ENCODE measurements at regions not wholly inside any gene's neighbourhood (a gene's known extent, or its start where the extent isn't known, plus 50 kb on each side); places are given as distances from the start of the nearest gene placed in this dataset.

DNA sequence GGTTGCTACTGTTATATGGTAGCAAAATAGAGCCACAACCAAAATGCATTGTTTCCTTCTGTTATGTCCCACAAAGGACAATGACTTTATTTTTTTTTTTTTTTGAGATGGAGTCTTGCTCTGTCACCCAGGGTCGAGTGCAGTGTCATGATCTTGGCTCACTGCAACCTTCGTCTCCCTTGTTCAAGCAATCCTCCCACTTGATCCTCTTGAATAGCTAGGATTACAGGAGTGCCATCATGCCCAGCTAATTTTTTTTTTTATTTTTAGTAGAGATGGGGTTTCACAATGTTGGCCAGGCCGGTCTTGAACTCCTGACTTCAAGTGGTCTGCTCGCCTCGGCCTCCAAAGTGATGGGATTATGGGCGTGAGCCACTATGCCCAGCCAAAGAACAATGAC, 527.7 kb upstream of the SGCD start:
- no peak overlapping the region for H3K27ac ChIP-seq (ENCODE audit: low read depth, low read length)
- H3K4me2 ChIP-seq (ENCODE audit: low read length) = no peak overlapping the region
- no peaks in the 10 kb centered on the region for H4K20me1 ChIP-seq (ENCODE audit: insufficient read depth, low read length)
- Mint-ChIP-seq H3K36me3 (ENCODE audit: low read depth, unreplicated experiment) (no peaks in the 10 kb centered on the region), H3K27me3 (ENCODE audit: low read depth, unreplicated experiment) (no peaks in the 10 kb centered on the region), H3K4me1 (ENCODE audit: low read depth, unreplicated experiment) (no peaks in the 10 kb centered on the region), H3K27ac (ENCODE audit: unreplicated experiment) (no peak overlapping the region), H3K9me3 (ENCODE audit: unreplicated experiment) (peaks cover 9% of the 10 kb centered on the region), H3K4me3 (ENCODE audit: unreplicated experiment) (no peak overlapping the region)
- no peak overlapping the region for H3K9ac ChIP-seq (ENCODE audit: low read length)
- no peaks in the 10 kb centered on the region for H3K79me2 ChIP-seq (ENCODE audit: insufficient read depth, low read length)
- no peaks in the 10 kb centered on the region for H3K4me1 ChIP-seq (ENCODE audit: insufficient read depth, low read length)
- H3K4me3 ChIP-seq (ENCODE audit: insufficient read depth, low read depth, low read length) = no peak overlapping the region
- no peaks in the 10 kb centered on the region for H3K27me3 ChIP-seq (ENCODE audit: insufficient read depth, low read length)
- DNase-seq (ENCODE audit: low read depth) (no peak), FAIRE-seq (no peak)
- no peaks in the 10 kb centered on the region for H3K36me3 ChIP-seq (ENCODE audit: insufficient read depth, low read length)
- H3K9me3 ChIP-seq (ENCODE audit: insufficient read depth, low read depth, low read length) = peaks cover 2% of the 10 kb centered on the region
- no peak overlapping the region for H2AFZ ChIP-seq (ENCODE audit: low read depth, low read length)
- no peak for TF ChIP-seq EZH2 (IDR thresholded peaks at IDR 0.05; ENCODE audit: insufficient read depth, low read length)
- TF ChIP-seq, protein P1, sequence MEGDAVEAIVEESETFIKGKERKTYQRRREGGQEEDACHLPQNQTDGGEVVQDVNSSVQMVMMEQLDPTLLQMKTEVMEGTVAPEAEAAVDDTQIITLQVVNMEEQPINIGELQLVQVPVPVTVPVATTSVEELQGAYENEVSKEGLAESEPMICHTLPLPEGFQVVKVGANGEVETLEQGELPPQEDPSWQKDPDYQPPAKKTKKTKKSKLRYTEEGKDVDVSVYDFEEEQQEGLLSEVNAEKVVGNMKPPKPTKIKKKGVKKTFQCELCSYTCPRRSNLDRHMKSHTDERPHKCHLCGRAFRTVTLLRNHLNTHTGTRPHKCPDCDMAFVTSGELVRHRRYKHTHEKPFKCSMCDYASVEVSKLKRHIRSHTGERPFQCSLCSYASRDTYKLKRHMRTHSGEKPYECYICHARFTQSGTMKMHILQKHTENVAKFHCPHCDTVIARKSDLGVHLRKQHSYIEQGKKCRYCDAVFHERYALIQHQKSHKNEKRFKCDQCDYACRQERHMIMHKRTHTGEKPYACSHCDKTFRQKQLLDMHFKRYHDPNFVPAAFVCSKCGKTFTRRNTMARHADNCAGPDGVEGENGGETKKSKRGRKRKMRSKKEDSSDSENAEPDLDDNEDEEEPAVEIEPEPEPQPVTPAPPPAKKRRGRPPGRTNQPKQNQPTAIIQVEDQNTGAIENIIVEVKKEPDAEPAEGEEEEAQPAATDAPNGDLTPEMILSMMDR (IDR thresholded peaks at IDR 0.05; ENCODE audit: insufficient read depth, low read depth, low read length) = no peak

DNA sequence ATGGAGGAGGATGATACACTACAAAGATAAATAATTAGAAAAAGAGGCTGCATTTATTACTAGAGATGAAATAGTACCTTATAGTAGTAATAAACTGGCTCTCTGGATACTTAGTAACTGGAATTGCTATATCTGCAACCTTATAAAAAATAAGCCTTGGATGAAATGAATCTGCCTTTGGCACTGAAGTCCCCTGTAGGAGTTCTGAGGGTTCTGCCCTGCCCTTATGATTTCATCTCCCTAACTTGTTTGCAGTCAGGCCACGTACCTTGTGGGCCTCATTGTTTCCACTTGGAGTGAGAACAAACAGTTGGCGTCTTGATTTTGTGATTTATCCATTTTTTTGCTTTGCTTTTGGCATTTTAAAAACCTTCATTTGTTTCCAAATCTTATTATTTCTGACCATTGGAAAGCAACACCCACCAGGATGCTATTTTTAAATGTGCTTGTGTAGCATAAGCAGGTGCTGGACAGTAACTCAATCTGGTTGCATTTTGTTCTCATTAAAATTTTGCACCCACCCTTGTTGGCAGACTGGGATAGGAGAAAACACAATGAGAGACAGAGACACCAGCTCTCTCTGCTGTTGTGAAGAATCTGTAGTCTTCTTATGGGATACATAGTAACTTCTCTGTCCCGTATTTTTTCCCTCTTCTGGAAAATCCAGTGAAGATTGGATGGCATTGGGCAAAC, 518.9 kb upstream of the SGCD start:
- TF ChIP-seq, protein P1 (IDR thresholded peaks at IDR 0.05; ENCODE audit: insufficient read depth, low read depth, low read length) = no peak
- no peak for TF ChIP-seq EZH2 (IDR thresholded peaks at IDR 0.05; ENCODE audit: insufficient read depth, low read length)
- H3K27ac ChIP-seq (ENCODE audit: low read depth, low read length) = no peak overlapping the region
- H3K9me3 Mint-ChIP-seq (ENCODE audit: unreplicated experiment) = peaks cover 5% of the 10 kb centered on the region
- no peaks in the 10 kb centered on the region for H4K20me1 ChIP-seq (ENCODE audit: insufficient read depth, low read length)
- H3K27me3 ChIP-seq (ENCODE audit: insufficient read depth, low read length) = no peaks in the 10 kb centered on the region
- H3K27me3 Mint-ChIP-seq (ENCODE audit: low read depth, unreplicated experiment) = peaks cover 1% of the 10 kb centered on the region
- H3K79me2 ChIP-seq (ENCODE audit: insufficient read depth, low read length) = no peaks in the 10 kb centered on the region
- H3K27ac Mint-ChIP-seq (ENCODE audit: unreplicated experiment) = no peak overlapping the region
- no peak overlapping the region for H2AFZ ChIP-seq (ENCODE audit: low read depth, low read length)
- no peak overlapping the region for H3K9ac ChIP-seq (ENCODE audit: low read length)
- no peak overlapping the region for H3K4me3 ChIP-seq (ENCODE audit: insufficient read depth, low read depth, low read length)
- no peak overlapping the region for H3K4me3 Mint-ChIP-seq (ENCODE audit: unreplicated experiment)
- DNase-seq (ENCODE audit: low read depth) = no peak
- no peak for FAIRE-seq
- no peaks in the 10 kb centered on the region for H3K36me3 Mint-ChIP-seq (ENCODE audit: low read depth, unreplicated experiment)
- no peaks in the 10 kb centered on the region for H3K4me1 Mint-ChIP-seq (ENCODE audit: low read depth, unreplicated experiment)
- no peaks in the 10 kb centered on the region for H3K36me3 ChIP-seq (ENCODE audit: insufficient read depth, low read length)
- H3K9me3 ChIP-seq (ENCODE audit: insufficient read depth, low read depth, low read length) = no peaks in the 10 kb centered on the region
- H3K4me1 ChIP-seq (ENCODE audit: insufficient read depth, low read length) = no peaks in the 10 kb centered on the region
- no peak overlapping the region for H3K4me2 ChIP-seq (ENCODE audit: low read length)

DNA sequence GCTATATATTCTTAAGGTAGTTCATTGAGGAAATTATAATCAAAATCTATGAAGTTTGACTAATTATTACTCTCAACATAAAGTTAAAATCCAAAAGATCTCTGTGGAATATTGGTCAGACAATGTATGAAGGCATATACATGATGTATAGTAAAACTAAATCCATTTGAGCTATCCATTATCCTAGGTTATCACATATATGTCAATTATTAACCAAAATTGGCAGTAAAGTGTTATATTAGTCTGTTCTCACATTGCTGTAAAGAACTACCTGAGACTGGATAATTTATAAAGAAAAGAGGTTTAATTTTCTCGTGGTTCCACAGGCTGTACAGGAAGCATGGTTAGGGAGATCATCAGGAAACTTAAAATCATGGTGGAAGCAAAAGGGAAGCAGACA, 511.7 kb upstream of the SGCD start:
- Mint-ChIP-seq H3K27ac (ENCODE audit: unreplicated experiment) (no peak overlapping the region), H3K4me1 (ENCODE audit: low read depth, unreplicated experiment) (no peaks in the 10 kb centered on the region)

More for the DNA sequence above, 511.7 kb upstream of the SGCD start:
- Histone ChIP-seq H3K4me3 (ENCODE audit: insufficient read depth, low read depth, low read length) (no peak overlapping the region), H3K27ac (ENCODE audit: low read depth, low read length) (no peak overlapping the region), H3K27me3 (ENCODE audit: insufficient read depth, low read length) (no peaks in the 10 kb centered on the region), H4K20me1 (ENCODE audit: insufficient read depth, low read length) (no peaks in the 10 kb centered on the region), H3K79me2 (ENCODE audit: insufficient read depth, low read length) (no peaks in the 10 kb centered on the region), H3K36me3 (ENCODE audit: insufficient read depth, low read length) (no peaks in the 10 kb centered on the region), H3K9ac (ENCODE audit: low read length) (no peak overlapping the region), H3K9me3 (ENCODE audit: insufficient read depth, low read depth, low read length) (no peaks in the 10 kb centered on the region), H3K4me2 (ENCODE audit: low read length) (no peak overlapping the region), H3K4me1 (ENCODE audit: insufficient read depth, low read length) (no peaks in the 10 kb centered on the region), H2AFZ (ENCODE audit: low read depth, low read length) (no peak overlapping the region)
- peaks cover 2% of the 10 kb centered on the region for H3K27me3 Mint-ChIP-seq (ENCODE audit: low read depth, unreplicated experiment)
- TF ChIP-seq, protein P1 (IDR thresholded peaks at IDR 0.05; ENCODE audit: insufficient read depth, low read depth, low read length) = no peak
- no peak for TF ChIP-seq EZH2 (IDR thresholded peaks at IDR 0.05; ENCODE audit: insufficient read depth, low read length)
- FAIRE-seq (no peak), DNase-seq (ENCODE audit: low read depth) (no peak)
- no peak overlapping the region for H3K4me3 Mint-ChIP-seq (ENCODE audit: unreplicated experiment)
- no peaks in the 10 kb centered on the region for H3K9me3 Mint-ChIP-seq (ENCODE audit: unreplicated experiment)
- no peaks in the 10 kb centered on the region for H3K36me3 Mint-ChIP-seq (ENCODE audit: low read depth, unreplicated experiment)

Measured in astrocyte (in vitro differentiated cells and primary cell).